HK-2 (cell line): ENCODE measurements at regions not wholly inside any gene's neighbourhood (a gene's known extent, or its start where the extent isn't known, plus 50 kb on each side); places are given as distances from the start of the nearest gene placed in this dataset.
A peak's percentile ranks its signal among the peaks of the same experiment; 100 is the strongest.
"Not testable (repeated sequence)": the region's sequence is repeated elsewhere in the genome, so short reads cannot be mapped to it uniquely, and the experiment has no call there.

Source experiments
- DNase-seq: peaks from one replicate; pipeline ENCODE4 v3.0.0-alpha.2; 2018; ENCODE audit not compliant: unreplicated experiment

GRCh38 chr9:22508354-22508753 lies 61.7 kb downstream of the DMRTA1 start:
- not testable (repeated sequence) for DNase-seq

GRCh38 chr9:22508790-22509189 lies 62.2 kb downstream of the DMRTA1 start:
- DNase-seq: no peak

GRCh38 chr9:22512495-22512894 lies 65.9 kb downstream of the DMRTA1 start:
- DNase-seq: no peak

- DNase-seq: no peak
These were observed 68.2 kb downstream of the DMRTA1 start for GRCh38 chr9:22514871-22515270.

- no peak for DNase-seq
These were observed 75.6 kb downstream of the DMRTA1 start for GRCh38 chr9:22522206-22522740.

- DNase-seq: no peak
These were observed 81.9 kb downstream of the DMRTA1 start for GRCh38 chr9:22528485-22528884.

GRCh38 chr9:22529426-22530199 lies 83.0 kb downstream of the DMRTA1 start:
- DNase-seq: peak; percentile 2

GRCh38 chr9:22535780-22536179 lies 89.2 kb downstream of the DMRTA1 start:
- DNase-seq: no peak

GRCh38 chr9:22537721-22538120 lies 91.1 kb downstream of the DMRTA1 start:
- no peak for DNase-seq

- no peak for DNase-seq
These were observed 102.0 kb downstream of the DMRTA1 start for GRCh38 chr9:22548625-22549024.

- no peak for DNase-seq
These were observed 128.1 kb downstream of the DMRTA1 start for GRCh38 chr9:22574740-22575139.

- DNase-seq: no peak
These were observed 134.2 kb downstream of the DMRTA1 start for GRCh38 chr9:22580788-22581187.

GRCh38 chr9:22582221-22582620 lies 135.6 kb downstream of the DMRTA1 start:
- no peak for DNase-seq

GRCh38 chr9:22588918-22589317 lies 142.3 kb downstream of the DMRTA1 start:
- DNase-seq: no peak

- no peak for DNase-seq
These were observed 143.9 kb downstream of the DMRTA1 start for GRCh38 chr9:22590336-22591033.

GRCh38 chr9:22595805-22596204 lies 149.2 kb downstream of the DMRTA1 start:
- DNase-seq: no peak

- no peak for DNase-seq
These were observed 170.5 kb downstream of the DMRTA1 start for GRCh38 chr9:22617156-22617555.

GRCh38 chr9:22622815-22623214 lies 176.2 kb downstream of the DMRTA1 start:
- no peak for DNase-seq

- no peak for DNase-seq
These were observed 176.6 kb downstream of the DMRTA1 start for GRCh38 chr9:22623236-22623635.

- no peak for DNase-seq
These were observed 178.9 kb downstream of the DMRTA1 start for GRCh38 chr9:22625540-22625939.

GRCh38 chr9:22643541-22643940 lies 196.9 kb downstream of the DMRTA1 start:
- no peak for DNase-seq

GRCh38 chr9:22645893-22646292 lies 199.3 kb downstream of the DMRTA1 start:
- DNase-seq: no peak

- no peak for DNase-seq
These were observed 202.8 kb downstream of the DMRTA1 start for GRCh38 chr9:22649384-22649783.
